ENCODE measurements at regions not wholly inside any gene's neighbourhood (a gene's known extent, or its start where the extent isn't known, plus 50 kb on each side); places are given as distances from the start of the nearest gene placed in this dataset.

DNA sequence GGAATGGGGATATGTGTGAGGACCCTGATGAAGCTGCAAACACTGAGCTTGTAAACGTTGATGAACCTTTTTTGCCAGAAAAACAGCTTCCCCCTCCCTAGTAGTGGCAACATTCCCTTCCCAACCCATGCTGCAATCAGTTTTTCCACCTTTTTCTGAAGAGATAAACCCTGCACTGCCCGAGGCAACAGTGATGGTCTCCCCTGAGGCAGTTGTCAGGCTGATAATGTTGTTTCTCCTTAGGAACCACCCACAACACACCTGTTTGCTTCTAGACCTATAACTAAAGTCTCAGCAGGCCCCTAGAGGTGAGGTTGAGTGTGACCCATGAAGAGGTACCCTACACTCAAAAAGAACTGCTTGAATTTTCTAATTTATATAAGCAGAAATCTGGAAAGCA lies 922.4 kb upstream of the ADGRL4 start:
- TF ChIP-seq CTCF (IDR thresholded peaks at IDR 0.05; ENCODE audit: insufficient read depth, low read length, poor library complexity, severe bottlenecking) (no peak), EZH2phosphoT487 (conservative IDR thresholded peaks at IDR 0.05; ENCODE audit: low read length) (no peak)
- H3K27me3 ChIP-seq (ENCODE audit: low read length): no peaks in the 10 kb centered on the region
- H3K9me3 ChIP-seq (ENCODE audit: insufficient read depth, low read length): peaks cover 6% of the 10 kb centered on the region; the same call in 1 of the 2 replicates
- no peaks in the 10 kb centered on the region for H3K79me2 ChIP-seq (ENCODE audit: insufficient read depth, low read length)
- H3K27ac ChIP-seq (ENCODE audit: low read depth, low read length): no peak overlapping the region
- no peaks in the 10 kb centered on the region; the same call in 1 of the 2 replicates for H3K36me3 ChIP-seq (ENCODE audit: low read length)
- no peaks in the 10 kb centered on the region for H4K20me1 ChIP-seq (ENCODE audit: low read depth, low read length)
- H3K4me2 ChIP-seq (ENCODE audit: low read depth, low read length, poor library complexity, severe bottlenecking): no peak overlapping the region
- H3F3A ChIP-seq (ENCODE audit: insufficient read depth): no peaks in the 10 kb centered on the region
- no peak overlapping the region for H3K4me3 ChIP-seq (ENCODE audit: insufficient read depth, low read length, poor library complexity, severe bottlenecking)
- peak overlapping the region; percentile 9 for H2AFZ ChIP-seq (ENCODE audit: low read depth, low read length, severe bottlenecking)
- H3K9me2 ChIP-seq (replicated peaks; ENCODE audit: insufficient read depth, low read length): no peaks in the 10 kb centered on the region
- H3K9ac ChIP-seq (ENCODE audit: low read length): no peak overlapping the region

GRCh38 chr1:79920960-79921669 lies 914.6 kb upstream of the ADGRL4 start:
- no peak overlapping the region for H3K4me2 ChIP-seq (ENCODE audit: low read depth, low read length, poor library complexity, severe bottlenecking)
- H3K36me3 ChIP-seq (ENCODE audit: low read length): no peaks in the 10 kb centered on the region
- no peaks in the 10 kb centered on the region for H4K20me1 ChIP-seq (ENCODE audit: low read depth, low read length)
- no peaks in the 10 kb centered on the region for H3K79me2 ChIP-seq (ENCODE audit: insufficient read depth, low read length)
- no peak overlapping the region for H2AFZ ChIP-seq (ENCODE audit: low read depth, low read length, severe bottlenecking)
- H3K9me3 ChIP-seq (ENCODE audit: insufficient read depth, low read length): peaks cover 16% of the 10 kb centered on the region; the same call in 1 of the 2 replicates
- TF ChIP-seq EZH2phosphoT487 (conservative IDR thresholded peaks at IDR 0.05; ENCODE audit: low read length) (no peak), CTCF (IDR thresholded peaks at IDR 0.05; ENCODE audit: insufficient read depth, low read length, poor library complexity, severe bottlenecking) (no peak)
- no peak overlapping the region for H3K9ac ChIP-seq (ENCODE audit: low read length)
- H3K4me3 ChIP-seq (ENCODE audit: insufficient read depth, low read length, poor library complexity, severe bottlenecking): no peak overlapping the region
- no peaks in the 10 kb centered on the region for H3F3A ChIP-seq (ENCODE audit: insufficient read depth)
- no peak overlapping the region for H3K27ac ChIP-seq (ENCODE audit: low read depth, low read length)
- no peaks in the 10 kb centered on the region for H3K9me2 ChIP-seq (replicated peaks; ENCODE audit: insufficient read depth, low read length)
- no peaks in the 10 kb centered on the region for H3K27me3 ChIP-seq (ENCODE audit: low read length)

GRCh38 chr1:79914896-79915295 lies 908.4 kb upstream of the ADGRL4 start:
- no peak overlapping the region for H3K4me3 ChIP-seq (ENCODE audit: insufficient read depth, low read length, poor library complexity, severe bottlenecking)
- H3K9me3 ChIP-seq (ENCODE audit: insufficient read depth, low read length): no peaks in the 10 kb centered on the region
- H3K4me2 ChIP-seq (ENCODE audit: low read depth, low read length, poor library complexity, severe bottlenecking): no peak overlapping the region
- no peak overlapping the region for H2AFZ ChIP-seq (ENCODE audit: low read depth, low read length, severe bottlenecking)
- H3K27ac ChIP-seq (ENCODE audit: low read depth, low read length): no peak overlapping the region
- no peaks in the 10 kb centered on the region for H3K27me3 ChIP-seq (ENCODE audit: low read length)
- H3F3A ChIP-seq (ENCODE audit: insufficient read depth): no peaks in the 10 kb centered on the region
- H3K79me2 ChIP-seq (ENCODE audit: insufficient read depth, low read length): no peaks in the 10 kb centered on the region
- TF ChIP-seq CTCF (IDR thresholded peaks at IDR 0.05; ENCODE audit: insufficient read depth, low read length, poor library complexity, severe bottlenecking) (no peak), EZH2phosphoT487 (conservative IDR thresholded peaks at IDR 0.05; ENCODE audit: low read length) (no peak)
- no peaks in the 10 kb centered on the region for H3K9me2 ChIP-seq (replicated peaks; ENCODE audit: insufficient read depth, low read length)
- no peaks in the 10 kb centered on the region for H4K20me1 ChIP-seq (ENCODE audit: low read depth, low read length)
- H3K9ac ChIP-seq (ENCODE audit: low read length): no peak overlapping the region
- H3K36me3 ChIP-seq (ENCODE audit: low read length): no peaks in the 10 kb centered on the region

All from SU-DHL-6 (cell line).